Thyroid gland (tissue), 4 donors: ENCODE measurements at regions not wholly inside any gene's neighbourhood (a gene's known extent, or its start where the extent isn't known, plus 50 kb on each side); places are given as distances from the start of the nearest gene placed in this dataset.

Source experiments
- CTCF ChIP-seq, 6 experiments: fragments of 200-600 bp in 3 of 6; fragments of 450-650 bp in 3 of 6; sonication (generic) in 3 of 6; IDR thresholded peaks; one replicate each; pipeline ENCODE4 v1.5.1; 2016 to 2019; ENCODE audit warnings: antibody characterized with exemption in 6 of 6, mild to moderate bottlenecking in 2 of 6, inconsistent platforms in 1 of 6, moderate library complexity in 1 of 6
- POLR2A ChIP-seq, 2 donors: fragments of 450-650 bp; IDR thresholded peaks; one replicate each; pipeline ENCODE4 v1.6.1; 2017; ENCODE audit warnings: antibody characterized with exemption in 2 of 2, mild to moderate bottlenecking in 2 of 2, moderate library complexity in 1 of 2

DNA sequence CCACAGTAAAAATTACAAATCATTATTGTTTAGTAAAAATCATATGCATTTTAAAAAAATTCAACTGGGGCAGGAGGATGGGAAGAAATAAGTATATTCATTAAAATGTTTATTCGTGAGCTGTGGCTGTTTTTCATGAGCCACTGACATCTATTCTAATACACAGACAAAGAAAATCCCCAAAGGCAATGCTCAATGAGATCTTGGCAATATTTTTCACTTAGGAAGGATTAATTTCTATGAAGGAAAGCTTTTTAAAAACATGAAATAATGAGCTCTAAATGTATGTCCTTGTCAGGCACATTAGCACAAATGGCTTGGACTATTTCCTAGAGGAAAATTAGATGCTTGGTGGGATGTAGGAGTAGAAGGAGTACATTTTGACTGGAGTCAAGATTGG is 262.0 kb upstream of the MMADHC start:
- TF ChIP-seq CTCF (IDR thresholded peaks at IDR 0.05) (no peak), POLR2A (IDR thresholded peaks at IDR 0.05) (no peak)
